ENCODE measurements at regions not wholly inside any gene's neighbourhood (a gene's known extent, or its start where the extent isn't known, plus 50 kb on each side); places are given as distances from the start of the nearest gene placed in this dataset.

- DNase-seq (ENCODE audit: low read depth), result no peak
Measured at GRCh38 chr20:60064554-60065196, 106.5 kb downstream of the CDH26 start.

DNA sequence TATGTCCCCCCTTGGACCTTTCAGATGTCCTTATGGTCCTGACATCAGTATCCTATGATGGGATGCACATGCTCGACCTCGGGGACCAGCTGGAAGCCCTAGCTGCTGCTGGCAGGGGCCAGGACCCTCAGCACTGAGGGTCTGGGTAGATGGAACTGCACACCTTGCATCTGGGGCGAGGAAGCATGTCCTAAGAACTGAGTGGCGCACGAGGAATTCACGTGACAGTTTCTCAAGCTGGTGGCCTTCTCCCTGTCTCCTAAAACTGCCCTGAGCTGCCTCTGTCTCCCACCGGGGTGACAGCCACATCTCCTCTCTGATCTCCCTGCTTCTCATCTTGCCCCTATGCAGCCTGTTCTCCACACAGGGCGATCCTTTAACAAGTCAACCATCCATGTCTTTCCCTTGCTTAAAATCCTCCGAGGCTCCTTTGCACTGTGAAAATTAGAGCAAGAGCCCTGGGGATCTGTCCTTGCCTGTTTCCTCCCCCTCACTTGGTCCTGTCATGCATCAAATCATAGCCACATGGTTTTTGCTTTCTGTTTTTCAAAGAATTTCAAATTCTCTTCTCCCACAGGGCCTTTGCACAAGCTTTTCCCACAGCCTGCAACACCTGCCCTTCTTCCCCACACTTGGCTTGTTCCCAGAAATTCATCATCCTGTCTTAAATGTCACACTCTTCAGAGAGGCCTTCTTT is 107.7 kb downstream of the CDH26 start:
- DNase-seq (ENCODE audit: low read depth), result no peak

- DNase-seq (ENCODE audit: low read depth), result no peak
Measured at GRCh38 chr20:60066438-60066823, 108.2 kb downstream of the CDH26 start.

GRCh38 chr20:60068509-60068908 is 110.3 kb downstream of the CDH26 start:
- DNase-seq (ENCODE audit: low read depth), result no peak

GRCh38 chr20:60069656-60070055 is 111.4 kb downstream of the CDH26 start:
- no peak for DNase-seq (ENCODE audit: low read depth)

GRCh38 chr20:60070791-60071190 is 112.6 kb downstream of the CDH26 start:
- no peak for DNase-seq (ENCODE audit: low read depth)

GRCh38 chr20:60071965-60072364 is 113.7 kb downstream of the CDH26 start:
- DNase-seq (ENCODE audit: low read depth), result peak; percentile 13

DNA sequence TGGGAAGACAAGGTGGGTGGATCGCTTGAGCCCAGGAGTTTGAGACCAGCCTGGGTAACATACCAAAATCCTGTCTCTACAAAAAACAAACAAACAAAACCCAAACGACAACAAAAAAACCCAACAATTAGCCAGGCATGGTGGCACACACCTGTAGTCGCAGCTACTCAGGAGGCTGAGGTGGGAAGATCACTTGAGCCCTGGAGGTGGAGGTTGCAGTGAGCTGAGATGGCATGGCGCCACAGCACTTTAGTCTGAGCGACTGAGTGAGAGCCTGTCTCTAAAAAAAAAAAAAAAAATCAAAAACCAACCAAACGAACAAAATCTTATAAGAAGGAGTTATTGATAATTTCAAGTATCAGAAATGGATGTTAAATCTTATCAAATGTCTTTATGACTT is 114.9 kb downstream of the CDH26 start:
- DNase-seq (ENCODE audit: low read depth), result no peak

- no peak for DNase-seq (ENCODE audit: low read depth)
Measured at GRCh38 chr20:60073504-60073903, 115.3 kb downstream of the CDH26 start.

- no peak for DNase-seq (ENCODE audit: low read depth)
Measured at GRCh38 chr20:60074276-60074675, 116.1 kb downstream of the CDH26 start.

- DNase-seq (ENCODE audit: low read depth), result no peak
Measured at GRCh38 chr20:60078351-60079250, 120.4 kb downstream of the CDH26 start.

DNA sequence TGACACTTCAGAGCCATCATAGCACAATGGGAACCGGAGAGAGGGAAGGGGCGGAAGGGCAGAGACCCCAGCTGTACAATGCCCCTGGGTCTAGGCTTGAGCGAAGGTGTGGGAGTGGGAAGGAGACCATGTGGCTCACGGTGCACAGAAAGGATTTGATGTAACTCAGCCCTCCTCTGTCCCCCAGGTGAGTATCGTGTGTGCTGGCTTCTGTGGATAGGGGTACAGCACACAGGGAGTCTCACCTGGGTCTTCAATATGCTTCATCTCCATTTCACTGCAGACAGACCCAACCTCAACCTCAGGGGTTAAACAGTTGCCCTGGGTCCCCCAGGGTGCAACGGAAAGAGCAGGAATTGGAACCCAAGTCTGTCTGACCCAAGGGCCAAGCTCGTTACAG is 122.2 kb downstream of the CDH26 start:
- no peak for DNase-seq (ENCODE audit: low read depth)

- no peak for DNase-seq (ENCODE audit: low read depth)
Measured at GRCh38 chr20:60085551-60086132, 127.4 kb downstream of the CDH26 start.

GRCh38 chr20:60086821-60087562 is 128.8 kb downstream of the CDH26 start:
- DNase-seq (ENCODE audit: low read depth), result no peak

- no peak for DNase-seq (ENCODE audit: low read depth)
Measured at GRCh38 chr20:60087563-60088105, 129.4 kb downstream of the CDH26 start.

- no peak for DNase-seq (ENCODE audit: low read depth)
Measured at GRCh38 chr20:60088236-60088635, 130.0 kb downstream of the CDH26 start.

GRCh38 chr20:60090631-60091030 is 132.4 kb downstream of the CDH26 start:
- no peak for DNase-seq (ENCODE audit: low read depth)

DNA sequence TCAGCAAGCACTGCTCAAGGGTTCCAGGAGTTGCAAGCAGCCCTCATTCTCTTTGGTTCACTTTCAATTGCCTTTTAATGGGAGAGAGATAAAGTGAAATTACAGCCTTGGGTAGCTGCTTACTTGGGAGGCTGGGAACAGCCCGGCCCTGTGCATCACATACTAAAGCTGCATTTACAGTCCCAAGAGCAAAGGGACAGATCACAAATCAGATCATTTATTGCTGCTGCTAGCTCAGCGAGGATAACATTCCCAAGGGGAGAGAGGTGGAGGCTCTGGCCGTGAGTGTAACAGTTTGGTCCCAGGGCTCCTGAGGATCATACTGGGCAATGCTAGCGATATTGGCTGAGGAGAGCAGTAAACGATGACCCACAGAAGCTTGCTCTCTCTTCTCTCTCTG is 133.1 kb downstream of the CDH26 start:
- DNase-seq (ENCODE audit: low read depth), result no peak

GRCh38 chr20:60091861-60092260 is 133.6 kb downstream of the CDH26 start:
- no peak for DNase-seq (ENCODE audit: low read depth)

DNA sequence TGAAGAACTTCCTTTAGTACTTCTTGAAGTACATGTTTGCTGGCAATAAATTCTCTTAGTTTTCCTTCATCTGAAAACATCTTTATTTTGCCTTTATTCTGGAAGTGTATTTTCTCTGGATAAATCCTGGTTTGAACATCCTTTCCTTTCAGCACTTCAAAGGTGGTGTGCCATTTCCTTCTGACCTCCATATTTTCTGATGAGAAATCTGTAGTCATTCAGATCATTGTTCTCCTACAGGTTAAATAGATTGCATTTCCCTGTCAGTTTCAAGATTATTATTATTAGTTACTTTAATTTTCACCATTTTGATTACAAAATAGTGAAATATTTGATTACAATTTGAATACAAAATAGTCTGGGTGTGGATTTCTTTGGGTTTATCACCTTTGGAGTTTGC is 134.5 kb downstream of the CDH26 start:
- DNase-seq (ENCODE audit: low read depth), result no peak

DNA sequence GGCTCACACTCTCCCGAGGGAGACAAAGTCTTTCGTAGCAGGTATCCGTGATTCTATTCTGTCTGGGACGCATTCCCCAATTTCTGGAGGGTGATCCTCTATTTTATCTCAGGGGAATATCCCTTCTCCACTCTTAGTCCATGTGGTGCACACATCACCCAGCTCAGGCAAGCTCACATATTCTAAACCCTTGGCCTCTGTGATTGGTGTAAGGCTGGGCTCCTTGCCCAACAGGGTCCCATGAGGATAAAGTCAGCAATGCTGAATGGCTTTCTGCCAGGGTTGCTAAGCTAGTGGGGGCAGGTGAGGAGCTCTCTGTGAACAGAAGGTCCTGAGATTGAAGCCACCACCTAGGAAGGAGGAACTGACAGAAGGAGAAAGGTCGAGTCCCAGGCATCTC is 137.2 kb downstream of the CDH26 start:
- no peak for DNase-seq (ENCODE audit: low read depth)
